ENCODE measurements at regions not wholly inside any gene's neighbourhood (a gene's known extent, or its start where the extent isn't known, plus 50 kb on each side); places are given as distances from the start of the nearest gene placed in this dataset.

DNA sequence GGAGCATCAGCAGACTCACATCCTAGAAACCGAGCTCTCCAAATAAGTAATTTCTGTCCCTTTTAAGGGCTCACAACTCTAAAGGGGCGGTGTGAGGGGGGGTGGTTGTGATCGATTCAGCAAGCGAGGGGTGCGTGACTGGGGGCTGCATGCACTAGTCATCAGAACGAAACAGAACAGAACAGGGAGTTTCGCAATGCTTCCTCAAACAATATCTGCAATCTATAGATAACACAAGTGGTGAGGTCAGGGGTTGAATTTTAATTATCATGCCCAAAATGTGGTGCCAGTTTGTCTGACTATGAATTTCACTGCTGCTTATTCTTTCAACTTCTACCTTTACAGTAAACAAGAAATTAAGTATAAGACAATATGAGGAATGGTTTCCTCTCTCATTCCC lies 1003.0 kb upstream of the NCAM2 start:
- Mint-ChIP-seq H3K4me1 (ENCODE audit: low read depth) (no peaks in the 10 kb centered on the region), H3K36me3 (ENCODE audit: insufficient read depth) (no peaks in the 10 kb centered on the region), H3K4me3 (no peak overlapping the region), H3K27me3 (ENCODE audit: low read depth) (no peaks in the 10 kb centered on the region), H3K9me3 (peaks cover 28% of the 10 kb centered on the region)
- ATAC-seq = no peak
- DNase-seq = no peak

DNA sequence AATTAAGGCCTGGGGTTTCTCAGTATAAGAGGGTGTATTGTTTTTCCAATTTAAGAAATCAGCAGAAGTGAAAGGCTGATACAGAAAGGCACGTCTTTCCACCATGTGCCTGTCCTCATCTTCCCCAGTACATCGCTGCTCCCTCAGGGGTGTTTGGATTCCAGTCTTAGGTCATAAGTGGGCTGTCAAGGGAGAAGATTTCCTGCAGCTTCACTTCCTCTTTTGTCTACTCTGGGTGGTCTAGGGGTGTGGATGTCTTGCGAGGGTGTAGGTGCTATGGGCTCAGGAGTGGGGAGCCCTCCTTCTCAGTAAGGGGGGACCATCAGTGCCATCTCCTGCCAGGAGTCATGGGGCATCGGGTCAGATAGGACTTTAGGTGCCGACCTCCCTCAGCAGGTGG lies 999.8 kb upstream of the NCAM2 start:
- H3K4me3 Mint-ChIP-seq = no peak overlapping the region
- H3K9me3 Mint-ChIP-seq = peaks cover 14% of the 10 kb centered on the region
- ATAC-seq (no peak), DNase-seq (no peak)
- no peaks in the 10 kb centered on the region for H3K36me3 Mint-ChIP-seq (ENCODE audit: insufficient read depth)
- no peaks in the 10 kb centered on the region for H3K27me3 Mint-ChIP-seq (ENCODE audit: low read depth)
- no peaks in the 10 kb centered on the region for H3K4me1 Mint-ChIP-seq (ENCODE audit: low read depth)

DNA sequence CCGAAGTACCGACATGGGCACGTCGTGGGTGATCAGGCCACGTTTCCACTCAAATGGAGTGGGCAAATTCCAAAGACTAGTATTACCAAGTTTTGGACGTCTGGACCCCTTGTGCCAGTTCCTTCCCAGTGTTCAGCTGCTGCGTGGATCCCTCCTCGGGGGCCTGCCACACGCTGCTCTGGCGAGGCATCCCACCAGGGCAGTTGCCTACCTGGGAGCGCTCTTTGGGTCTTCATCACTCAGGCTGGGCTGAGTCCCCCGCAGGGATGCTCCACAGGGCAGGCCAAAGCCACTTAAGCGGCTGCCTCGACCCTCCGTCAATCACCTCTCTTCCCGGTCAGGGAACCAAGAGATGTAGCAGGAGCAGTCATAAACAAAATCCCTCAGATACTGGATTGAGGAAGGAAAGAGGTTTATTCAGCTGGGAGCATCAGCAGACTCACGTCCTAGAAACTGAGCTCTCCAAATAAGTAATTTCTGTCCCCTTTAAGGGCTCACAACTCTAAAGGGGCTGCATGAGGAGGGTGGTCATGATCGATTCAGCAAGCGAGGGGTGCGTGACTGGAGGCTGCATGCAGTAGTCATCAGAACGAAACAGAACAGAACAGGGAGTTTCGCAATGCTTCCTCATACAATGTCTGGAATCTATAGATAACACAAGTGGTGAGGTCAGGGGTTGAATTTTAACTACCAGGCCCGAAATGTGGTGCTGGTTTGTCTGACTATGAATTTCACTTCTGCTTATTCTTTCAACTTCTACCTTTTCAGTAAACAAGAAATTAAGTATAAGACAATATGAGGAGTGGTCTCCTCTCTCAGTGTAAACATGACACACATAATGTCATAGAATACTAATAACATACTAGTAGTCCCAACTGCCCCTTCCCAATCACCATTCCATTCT lies 998.6 kb upstream of the NCAM2 start:
- DNase-seq (no peak), ATAC-seq (no peak)
- Mint-ChIP-seq H3K4me3 (no peak overlapping the region), H3K9me3 (peaks cover 11% of the 10 kb centered on the region), H3K4me1 (ENCODE audit: low read depth) (no peaks in the 10 kb centered on the region), H3K36me3 (ENCODE audit: insufficient read depth) (no peaks in the 10 kb centered on the region), H3K27me3 (ENCODE audit: low read depth) (no peaks in the 10 kb centered on the region)

GRCh38 chr21:20004367-20004766 lies 993.8 kb upstream of the NCAM2 start:
- Mint-ChIP-seq H3K4me3 (no peak overlapping the region), H3K27me3 (ENCODE audit: low read depth) (no peaks in the 10 kb centered on the region), H3K36me3 (ENCODE audit: insufficient read depth) (no peaks in the 10 kb centered on the region), H3K9me3 (no peaks in the 10 kb centered on the region), H3K4me1 (ENCODE audit: low read depth) (no peaks in the 10 kb centered on the region)
- ATAC-seq = no peak
- DNase-seq = no peak

GRCh38 chr21:20010691-20011200 lies 987.5 kb upstream of the NCAM2 start:
- Mint-ChIP-seq H3K9me3 (peaks cover 5% of the 10 kb centered on the region), H3K36me3 (ENCODE audit: insufficient read depth) (no peaks in the 10 kb centered on the region), H3K4me1 (ENCODE audit: low read depth) (no peaks in the 10 kb centered on the region), H3K27me3 (ENCODE audit: low read depth) (no peaks in the 10 kb centered on the region), H3K4me3 (no peak overlapping the region)
- ATAC-seq = no peak
- no peak for DNase-seq

DNA sequence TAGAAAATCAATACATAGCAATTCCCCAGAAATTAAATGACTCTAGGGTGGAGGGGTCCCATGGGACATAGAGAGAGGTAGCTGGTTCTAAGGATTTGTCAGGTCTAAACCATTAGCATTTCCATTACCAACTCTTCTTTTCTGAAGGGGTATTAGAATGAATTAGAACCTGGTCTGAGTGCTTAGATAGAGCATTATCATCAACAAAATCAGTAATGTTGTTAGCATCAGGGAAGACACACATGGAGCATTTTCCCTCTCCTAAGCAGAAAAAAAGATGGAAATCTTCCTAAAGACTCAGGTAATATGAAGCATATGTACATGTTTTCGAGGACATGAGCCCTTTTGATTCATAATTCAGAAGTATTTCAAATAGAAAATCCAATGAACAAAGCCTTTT lies 984.4 kb upstream of the NCAM2 start:
- no peaks in the 10 kb centered on the region for H3K4me1 Mint-ChIP-seq (ENCODE audit: low read depth)

DNA sequence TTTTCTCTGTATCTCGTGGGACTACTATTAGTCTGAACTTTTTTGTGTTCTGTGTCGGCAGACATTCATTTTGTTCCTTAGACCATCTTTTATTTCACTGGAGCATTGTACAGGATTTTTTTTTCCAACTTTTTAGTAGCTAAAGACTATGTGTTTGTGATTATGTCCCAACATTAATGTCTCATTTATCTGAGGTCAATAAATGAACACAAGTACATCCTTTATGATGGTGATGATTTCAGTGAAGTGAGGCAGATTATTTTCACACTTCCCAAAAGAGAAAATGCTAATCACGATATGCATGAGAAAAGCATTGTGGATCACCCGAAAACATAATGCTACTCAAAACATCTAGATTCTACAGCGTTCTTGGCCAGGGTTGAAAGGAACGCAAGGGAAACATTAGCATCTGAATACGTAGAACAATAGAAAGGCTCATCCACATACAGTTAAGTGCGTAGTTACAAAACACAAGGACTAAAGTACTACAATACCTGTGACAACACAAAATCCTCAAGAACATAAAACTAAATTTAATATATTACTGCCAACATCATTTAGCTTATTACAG lies 981.7 kb upstream of the NCAM2 start:
- Mint-ChIP-seq H3K9me3 (peaks cover 14% of the 10 kb centered on the region), H3K36me3 (ENCODE audit: insufficient read depth) (no peaks in the 10 kb centered on the region), H3K4me3 (no peak overlapping the region), H3K27me3 (ENCODE audit: low read depth) (no peaks in the 10 kb centered on the region), H3K4me1 (ENCODE audit: low read depth) (no peaks in the 10 kb centered on the region)
- ATAC-seq (no peak), DNase-seq (no peak)

More for the DNA sequence above, 984.4 kb upstream of the NCAM2 start:
- no peak for ATAC-seq
- Mint-ChIP-seq H3K27me3 (ENCODE audit: low read depth) (no peaks in the 10 kb centered on the region), H3K36me3 (ENCODE audit: insufficient read depth) (no peaks in the 10 kb centered on the region), H3K4me3 (no peak overlapping the region), H3K9me3 (peaks cover 9% of the 10 kb centered on the region)
- no peak for DNase-seq

DNA sequence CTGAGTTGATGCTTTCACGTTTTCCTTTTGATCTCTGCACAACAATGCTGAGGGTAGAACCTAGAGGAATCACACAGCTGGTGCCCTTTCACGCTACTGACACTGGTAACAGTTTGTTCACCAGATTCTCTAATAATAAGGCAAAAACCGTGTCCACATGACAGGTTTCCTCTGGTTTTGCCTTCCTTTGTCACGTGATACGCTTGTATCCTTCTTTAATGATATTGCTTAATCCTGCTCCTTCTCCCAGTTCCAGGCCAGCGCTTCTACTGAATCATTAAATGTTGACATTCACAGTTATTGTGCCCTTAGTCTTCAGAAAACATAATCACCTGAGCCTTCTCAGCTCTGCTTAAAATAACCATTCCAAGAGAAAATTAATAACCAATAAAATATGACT lies 978.2 kb upstream of the NCAM2 start:
- H3K27me3 Mint-ChIP-seq (ENCODE audit: low read depth) = no peaks in the 10 kb centered on the region
- H3K4me3 Mint-ChIP-seq = no peak overlapping the region
- H3K36me3 Mint-ChIP-seq (ENCODE audit: insufficient read depth) = no peaks in the 10 kb centered on the region
- H3K9me3 Mint-ChIP-seq = peaks cover 11% of the 10 kb centered on the region
- ATAC-seq (no peak), DNase-seq (no peak)
- no peaks in the 10 kb centered on the region for H3K4me1 Mint-ChIP-seq (ENCODE audit: low read depth)

GRCh38 chr21:20023193-20023592 lies 975.0 kb upstream of the NCAM2 start:
- Mint-ChIP-seq H3K4me1 (ENCODE audit: low read depth) (no peaks in the 10 kb centered on the region), H3K36me3 (ENCODE audit: insufficient read depth) (no peaks in the 10 kb centered on the region), H3K4me3 (no peak overlapping the region), H3K9me3 (peaks cover 7% of the 10 kb centered on the region), H3K27me3 (ENCODE audit: low read depth) (no peaks in the 10 kb centered on the region)
- DNase-seq = no peak
- no peak for ATAC-seq

GRCh38 chr21:20024741-20025140 lies 973.5 kb upstream of the NCAM2 start:
- H3K36me3 Mint-ChIP-seq (ENCODE audit: insufficient read depth) = no peaks in the 10 kb centered on the region
- no peaks in the 10 kb centered on the region for H3K27me3 Mint-ChIP-seq (ENCODE audit: low read depth)
- H3K4me1 Mint-ChIP-seq (ENCODE audit: low read depth) = no peaks in the 10 kb centered on the region
- peaks cover 5% of the 10 kb centered on the region for H3K9me3 Mint-ChIP-seq
- DNase-seq = no peak
- no peak for ATAC-seq
- no peak overlapping the region for H3K4me3 Mint-ChIP-seq

- H3K9me3 Mint-ChIP-seq = no peaks in the 10 kb centered on the region
- ATAC-seq (no peak), DNase-seq (no peak)
- no peaks in the 10 kb centered on the region for H3K4me1 Mint-ChIP-seq (ENCODE audit: low read depth)
- H3K4me3 Mint-ChIP-seq = no peak overlapping the region
- H3K27me3 Mint-ChIP-seq (ENCODE audit: low read depth) = no peaks in the 10 kb centered on the region
- no peaks in the 10 kb centered on the region for H3K36me3 Mint-ChIP-seq (ENCODE audit: insufficient read depth)
Observed at GRCh38 chr21:20026543-20026942, 971.7 kb upstream of the NCAM2 start.

DNA sequence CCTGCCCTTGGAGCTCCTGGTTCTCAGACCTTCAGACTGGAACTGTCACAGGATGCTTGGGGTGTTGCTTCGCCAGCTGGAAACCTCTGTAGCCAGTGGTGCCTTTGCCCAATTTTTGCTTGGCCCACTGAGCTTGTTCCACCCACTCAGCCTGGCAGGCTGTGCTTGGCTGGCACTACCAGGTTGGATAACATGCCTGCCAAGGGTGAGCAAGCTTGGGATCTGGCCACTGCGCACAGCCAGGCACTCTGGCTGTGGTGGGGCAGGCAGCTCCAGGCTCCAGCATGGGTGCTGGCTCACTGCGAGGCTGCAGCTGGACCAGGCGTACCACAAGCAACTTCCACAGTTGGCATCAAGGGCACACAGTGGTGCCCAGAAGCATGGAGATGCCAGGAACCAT lies 967.8 kb upstream of the NCAM2 start:
- H3K9me3 Mint-ChIP-seq = no peaks in the 10 kb centered on the region
- no peaks in the 10 kb centered on the region for H3K4me1 Mint-ChIP-seq (ENCODE audit: low read depth)
- DNase-seq (no peak), ATAC-seq (no peak)
- no peak overlapping the region for H3K4me3 Mint-ChIP-seq
- no peaks in the 10 kb centered on the region for H3K27me3 Mint-ChIP-seq (ENCODE audit: low read depth)
- no peaks in the 10 kb centered on the region for H3K36me3 Mint-ChIP-seq (ENCODE audit: insufficient read depth)

DNA sequence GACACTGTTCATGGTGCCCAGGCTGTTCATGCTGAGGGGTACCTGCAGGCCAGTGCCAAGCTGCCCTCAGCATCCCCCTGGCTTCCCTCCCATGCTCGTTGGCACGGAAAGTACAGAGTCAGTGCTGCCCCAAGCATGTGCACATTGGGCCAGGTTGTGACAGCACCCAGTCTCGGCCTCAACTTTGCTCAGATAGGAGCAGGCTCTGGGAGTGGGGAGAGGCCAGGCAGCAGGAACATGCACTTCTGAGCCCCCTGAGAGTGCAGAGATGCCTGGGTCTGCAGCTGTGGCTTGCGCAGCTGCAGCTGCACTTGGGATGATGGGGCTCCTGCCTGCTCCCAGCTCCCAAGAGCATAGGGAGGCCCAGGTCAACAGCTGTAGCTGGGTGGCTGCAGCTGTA lies 966.4 kb upstream of the NCAM2 start:
- no peak for DNase-seq
- H3K4me3 Mint-ChIP-seq = no peak overlapping the region
- H3K9me3 Mint-ChIP-seq = peaks cover 5% of the 10 kb centered on the region
- H3K27me3 Mint-ChIP-seq (ENCODE audit: low read depth) = no peaks in the 10 kb centered on the region
- no peaks in the 10 kb centered on the region for H3K36me3 Mint-ChIP-seq (ENCODE audit: insufficient read depth)
- no peak for ATAC-seq
- H3K4me1 Mint-ChIP-seq (ENCODE audit: low read depth) = no peaks in the 10 kb centered on the region

DNA sequence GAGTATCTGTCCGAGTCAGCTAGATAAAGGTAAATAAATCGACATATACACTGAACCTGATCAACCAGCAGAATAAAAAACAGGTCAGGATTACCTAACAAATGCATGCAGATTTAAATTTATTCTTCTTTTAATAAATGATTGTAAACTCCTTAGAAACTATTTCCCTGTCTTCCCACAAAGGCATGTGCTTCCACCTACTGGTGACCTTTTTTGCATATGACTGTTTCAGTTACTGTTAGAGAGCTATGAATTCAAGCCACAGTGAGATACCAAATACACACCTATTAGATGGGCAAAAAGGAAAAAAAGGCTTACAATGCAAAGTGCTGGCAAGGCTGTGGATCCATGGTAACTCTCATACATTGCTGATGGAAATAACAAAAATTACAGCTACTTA lies 957.4 kb upstream of the NCAM2 start:
- no peaks in the 10 kb centered on the region for H3K27me3 Mint-ChIP-seq (ENCODE audit: low read depth)
- H3K9me3 Mint-ChIP-seq = peaks cover 7% of the 10 kb centered on the region
- no peaks in the 10 kb centered on the region for H3K4me1 Mint-ChIP-seq (ENCODE audit: low read depth)
- no peak for ATAC-seq
- DNase-seq = no peak
- no peak overlapping the region for H3K4me3 Mint-ChIP-seq
- no peaks in the 10 kb centered on the region for H3K36me3 Mint-ChIP-seq (ENCODE audit: insufficient read depth)

DNA sequence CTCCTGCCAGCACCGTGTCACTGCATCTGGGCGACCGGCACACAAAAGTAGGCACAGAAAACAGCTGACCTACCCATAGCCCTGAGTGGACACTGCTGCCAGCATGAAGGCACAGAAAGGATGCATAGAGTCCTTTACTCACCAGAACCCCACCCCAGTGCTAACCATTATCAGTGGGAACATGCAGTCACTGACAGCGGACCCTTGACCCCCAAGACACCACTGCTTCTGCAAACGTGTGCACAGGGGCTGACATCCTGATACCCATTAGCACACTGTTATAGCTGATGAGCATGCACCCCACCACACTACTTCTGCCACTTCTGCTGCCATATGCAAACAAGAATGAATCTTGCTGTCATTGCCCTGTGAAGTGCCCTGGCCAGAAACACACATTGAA lies 953.0 kb upstream of the NCAM2 start:
- ATAC-seq (no peak), DNase-seq (no peak)
- Mint-ChIP-seq H3K9me3 (peaks cover 10% of the 10 kb centered on the region), H3K4me3 (no peak overlapping the region), H3K27me3 (ENCODE audit: low read depth) (no peaks in the 10 kb centered on the region), H3K36me3 (ENCODE audit: insufficient read depth) (no peaks in the 10 kb centered on the region), H3K4me1 (ENCODE audit: low read depth) (no peaks in the 10 kb centered on the region)

All from activated T-cell treated with anti-CD3 and anti-CD28 coated beads, Interleukin-2, amount 50 U/mL, for 4 hours (primary cell).